ENCODE measurements at regions not wholly inside any gene's neighbourhood (a gene's known extent, or its start where the extent isn't known, plus 50 kb on each side); places are given as distances from the start of the nearest gene placed in this dataset.

DNA sequence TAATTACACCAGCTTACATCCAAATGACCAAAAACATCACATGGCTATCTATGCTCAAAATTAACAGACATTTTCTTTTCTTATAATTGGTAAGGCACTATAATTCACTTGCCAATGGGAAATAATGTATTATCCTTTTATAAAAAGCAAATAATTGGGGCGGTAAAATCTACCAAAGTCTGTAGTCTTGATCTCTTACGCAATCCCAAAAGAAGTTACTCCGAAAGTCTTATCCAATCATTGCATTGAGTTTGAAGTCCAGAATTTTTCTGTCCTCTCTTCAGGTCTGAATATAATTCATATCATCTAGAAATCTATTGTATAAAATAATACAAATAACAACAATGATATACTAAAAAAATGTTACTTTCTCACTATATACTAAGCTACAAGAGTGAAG lies 273.3 kb upstream of the CADM2 start:
- no peak for TF ChIP-seq CTCF (IDR thresholded peaks at IDR 0.05)
- TF ChIP-seq POLR2A (IDR thresholded peaks at IDR 0.05; ENCODE audit: low read depth): no peak

Measured in esophagus muscularis mucosa (tissue), 3 donors.